ENCODE measurements at regions not wholly inside any gene's neighbourhood (a gene's known extent, or its start where the extent isn't known, plus 50 kb on each side); places are given as distances from the start of the nearest gene placed in this dataset.

DNA sequence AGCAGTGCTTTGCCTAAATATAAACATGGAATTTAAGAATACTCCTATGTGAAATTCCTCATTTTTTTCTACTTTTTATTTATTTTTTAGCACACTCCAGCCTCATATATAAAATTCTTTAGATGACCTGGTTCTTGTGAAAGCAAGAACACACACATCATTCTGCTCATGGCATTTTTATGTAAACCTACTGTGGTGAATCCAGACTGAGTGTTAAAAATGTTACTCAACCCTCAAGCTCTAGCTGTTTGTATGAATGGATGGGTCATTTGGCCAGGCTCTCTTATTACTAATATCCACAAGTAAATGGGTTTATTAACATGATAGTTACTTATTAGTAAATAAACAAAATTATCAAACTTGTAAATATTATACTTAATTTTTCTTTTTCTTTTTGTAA is 551.7 kb upstream of the LRRN3 start:
- H3K27ac ChIP-seq (ENCODE audit: low read depth in 1 of 2, low read length in 2 of 2) = no peak overlapping the region
- H3K9me3 ChIP-seq (ENCODE audit: control insufficient read depth in 4 of 4, low read length in 3 of 4) = no peaks in the 10 kb centered on the region
- TF ChIP-seq SP1 (IDR thresholded peaks at IDR 0.05) (no peak), NR2F2 (IDR thresholded peaks at IDR 0.05) (no peak), RXRA (IDR thresholded peaks at IDR 0.05) (no peak), TAF1 (conservative IDR thresholded peaks at IDR 0.05) (no peak), YY1 (IDR thresholded peaks at IDR 0.05) (no peak), RAD21 (IDR thresholded peaks at IDR 0.05) (no peak), FOXA1 (IDR thresholded peaks at IDR 0.05) (no peak), ATF3 (IDR thresholded peaks at IDR 0.05) (no peak), HNF4A (conservative IDR thresholded peaks at IDR 0.05) (no peak), FOXA2 (IDR thresholded peaks at IDR 0.05) (no peak), HNF4G (IDR thresholded peaks at IDR 0.05) (no peak), GABPA (IDR thresholded peaks at IDR 0.05 in 1 of 2, conservative IDR thresholded peaks at IDR 0.05 in 1 of 2) (no peak), EGR1 (IDR thresholded peaks at IDR 0.05; ENCODE audit: low read depth in 2 of 2) (no peak)
- TF ChIP-seq, protein P1, sequence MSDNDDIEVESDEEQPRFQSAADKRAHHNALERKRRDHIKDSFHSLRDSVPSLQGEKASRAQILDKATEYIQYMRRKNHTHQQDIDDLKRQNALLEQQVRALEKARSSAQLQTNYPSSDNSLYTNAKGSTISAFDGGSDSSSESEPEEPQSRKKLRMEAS (IDR thresholded peaks at IDR 0.05) = no peak
- TF ChIP-seq, protein P2, sequence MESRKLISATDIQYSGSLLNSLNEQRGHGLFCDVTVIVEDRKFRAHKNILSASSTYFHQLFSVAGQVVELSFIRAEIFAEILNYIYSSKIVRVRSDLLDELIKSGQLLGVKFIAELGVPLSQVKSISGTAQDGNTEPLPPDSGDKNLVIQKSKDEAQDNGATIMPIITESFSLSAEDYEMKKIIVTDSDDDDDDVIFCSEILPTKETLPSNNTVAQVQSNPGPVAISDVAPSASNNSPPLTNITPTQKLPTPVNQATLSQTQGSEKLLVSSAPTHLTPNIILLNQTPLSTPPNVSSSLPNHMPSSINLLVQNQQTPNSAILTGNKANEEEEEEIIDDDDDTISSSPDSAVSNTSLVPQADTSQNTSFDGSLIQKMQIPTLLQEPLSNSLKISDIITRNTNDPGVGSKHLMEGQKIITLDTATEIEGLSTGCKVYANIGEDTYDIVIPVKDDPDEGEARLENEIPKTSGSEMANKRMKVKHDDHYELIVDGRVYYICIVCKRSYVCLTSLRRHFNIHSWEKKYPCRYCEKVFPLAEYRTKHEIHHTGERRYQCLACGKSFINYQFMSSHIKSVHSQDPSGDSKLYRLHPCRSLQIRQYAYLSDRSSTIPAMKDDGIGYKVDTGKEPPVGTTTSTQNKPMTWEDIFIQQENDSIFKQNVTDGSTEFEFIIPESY (IDR thresholded peaks at IDR 0.05) = no peak
- TF ChIP-seq, protein P3, sequence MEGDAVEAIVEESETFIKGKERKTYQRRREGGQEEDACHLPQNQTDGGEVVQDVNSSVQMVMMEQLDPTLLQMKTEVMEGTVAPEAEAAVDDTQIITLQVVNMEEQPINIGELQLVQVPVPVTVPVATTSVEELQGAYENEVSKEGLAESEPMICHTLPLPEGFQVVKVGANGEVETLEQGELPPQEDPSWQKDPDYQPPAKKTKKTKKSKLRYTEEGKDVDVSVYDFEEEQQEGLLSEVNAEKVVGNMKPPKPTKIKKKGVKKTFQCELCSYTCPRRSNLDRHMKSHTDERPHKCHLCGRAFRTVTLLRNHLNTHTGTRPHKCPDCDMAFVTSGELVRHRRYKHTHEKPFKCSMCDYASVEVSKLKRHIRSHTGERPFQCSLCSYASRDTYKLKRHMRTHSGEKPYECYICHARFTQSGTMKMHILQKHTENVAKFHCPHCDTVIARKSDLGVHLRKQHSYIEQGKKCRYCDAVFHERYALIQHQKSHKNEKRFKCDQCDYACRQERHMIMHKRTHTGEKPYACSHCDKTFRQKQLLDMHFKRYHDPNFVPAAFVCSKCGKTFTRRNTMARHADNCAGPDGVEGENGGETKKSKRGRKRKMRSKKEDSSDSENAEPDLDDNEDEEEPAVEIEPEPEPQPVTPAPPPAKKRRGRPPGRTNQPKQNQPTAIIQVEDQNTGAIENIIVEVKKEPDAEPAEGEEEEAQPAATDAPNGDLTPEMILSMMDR (IDR thresholded peaks at IDR 0.05; ENCODE audit: low read depth, low read length, missing input control) = no peak
- TF ChIP-seq, protein P4, sequence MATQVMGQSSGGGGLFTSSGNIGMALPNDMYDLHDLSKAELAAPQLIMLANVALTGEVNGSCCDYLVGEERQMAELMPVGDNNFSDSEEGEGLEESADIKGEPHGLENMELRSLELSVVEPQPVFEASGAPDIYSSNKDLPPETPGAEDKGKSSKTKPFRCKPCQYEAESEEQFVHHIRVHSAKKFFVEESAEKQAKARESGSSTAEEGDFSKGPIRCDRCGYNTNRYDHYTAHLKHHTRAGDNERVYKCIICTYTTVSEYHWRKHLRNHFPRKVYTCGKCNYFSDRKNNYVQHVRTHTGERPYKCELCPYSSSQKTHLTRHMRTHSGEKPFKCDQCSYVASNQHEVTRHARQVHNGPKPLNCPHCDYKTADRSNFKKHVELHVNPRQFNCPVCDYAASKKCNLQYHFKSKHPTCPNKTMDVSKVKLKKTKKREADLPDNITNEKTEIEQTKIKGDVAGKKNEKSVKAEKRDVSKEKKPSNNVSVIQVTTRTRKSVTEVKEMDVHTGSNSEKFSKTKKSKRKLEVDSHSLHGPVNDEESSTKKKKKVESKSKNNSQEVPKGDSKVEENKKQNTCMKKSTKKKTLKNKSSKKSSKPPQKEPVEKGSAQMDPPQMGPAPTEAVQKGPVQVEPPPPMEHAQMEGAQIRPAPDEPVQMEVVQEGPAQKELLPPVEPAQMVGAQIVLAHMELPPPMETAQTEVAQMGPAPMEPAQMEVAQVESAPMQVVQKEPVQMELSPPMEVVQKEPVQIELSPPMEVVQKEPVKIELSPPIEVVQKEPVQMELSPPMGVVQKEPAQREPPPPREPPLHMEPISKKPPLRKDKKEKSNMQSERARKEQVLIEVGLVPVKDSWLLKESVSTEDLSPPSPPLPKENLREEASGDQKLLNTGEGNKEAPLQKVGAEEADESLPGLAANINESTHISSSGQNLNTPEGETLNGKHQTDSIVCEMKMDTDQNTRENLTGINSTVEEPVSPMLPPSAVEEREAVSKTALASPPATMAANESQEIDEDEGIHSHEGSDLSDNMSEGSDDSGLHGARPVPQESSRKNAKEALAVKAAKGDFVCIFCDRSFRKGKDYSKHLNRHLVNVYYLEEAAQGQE (IDR thresholded peaks at IDR 0.05) = no peak
- DNase-seq (ENCODE audit: low spot score) = no peak
- H3K36me3 ChIP-seq (ENCODE audit: control insufficient read depth in 4 of 4, insufficient read depth in 3 of 4, low read depth in 1 of 4, low read length in 3 of 4) = no peaks in the 10 kb centered on the region
- H3K27me3 ChIP-seq (ENCODE audit: control insufficient read depth in 4 of 4, insufficient read depth in 4 of 4, low read length in 3 of 4) = no peaks in the 10 kb centered on the region
- H3K9ac ChIP-seq (ENCODE audit: low read depth in 1 of 2, low read length in 2 of 2) = no peak overlapping the region
- H3K4me3 ChIP-seq (ENCODE audit: low read depth in 1 of 3, low read length in 3 of 3) = no peak overlapping the region
- no peaks in the 10 kb centered on the region for H3K4me1 ChIP-seq (ENCODE audit: control insufficient read depth in 4 of 4, insufficient read depth in 4 of 4, low read length in 3 of 4)

DNA sequence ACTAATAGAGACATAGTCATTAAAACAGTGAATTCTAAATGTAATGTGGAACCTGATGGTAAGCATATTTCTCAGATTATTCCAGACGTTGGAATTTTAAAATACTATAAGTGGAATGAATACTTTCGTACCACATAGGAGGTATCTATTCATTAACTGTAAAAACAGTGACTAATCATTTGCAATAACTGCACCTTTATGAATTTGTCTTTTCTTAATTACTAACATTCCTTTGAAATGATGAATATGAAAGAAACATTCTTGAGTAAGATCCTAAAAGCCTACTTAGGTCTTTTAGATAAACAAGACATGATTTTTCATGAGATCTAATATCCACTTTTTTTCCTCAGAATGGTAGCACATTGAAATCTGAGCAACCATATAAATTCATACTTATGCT is 549.0 kb upstream of the LRRN3 start:
- no peak for DNase-seq (ENCODE audit: low spot score)
- 86% methylated on average over 2 of the region's 2 CpGs for WGBS
- Histone ChIP-seq H3K9me3 (ENCODE audit: control insufficient read depth in 4 of 4, low read length in 3 of 4) (no peaks in the 10 kb centered on the region), H3K9ac (ENCODE audit: low read depth in 1 of 2, low read length in 2 of 2) (no peak overlapping the region), H3K27ac (ENCODE audit: low read depth in 1 of 2, low read length in 2 of 2) (no peak overlapping the region), H3K4me1 (ENCODE audit: control insufficient read depth in 4 of 4, insufficient read depth in 4 of 4, low read length in 3 of 4) (no peaks in the 10 kb centered on the region), H3K4me3 (ENCODE audit: low read depth in 1 of 3, low read length in 3 of 3) (no peak overlapping the region), H3K36me3 (ENCODE audit: control insufficient read depth in 4 of 4, insufficient read depth in 3 of 4, low read depth in 1 of 4, low read length in 3 of 4) (no peaks in the 10 kb centered on the region), H3K27me3 (ENCODE audit: control insufficient read depth in 4 of 4, insufficient read depth in 4 of 4, low read length in 3 of 4) (no peaks in the 10 kb centered on the region)
- TF ChIP-seq GABPA (IDR thresholded peaks at IDR 0.05 in 1 of 2, conservative IDR thresholded peaks at IDR 0.05 in 1 of 2) = no peak
- no peak for TF ChIP-seq RXRA (IDR thresholded peaks at IDR 0.05)
- TF ChIP-seq JUND (IDR thresholded peaks at IDR 0.05) = no peak
- TF ChIP-seq HNF4G (IDR thresholded peaks at IDR 0.05) = no peak
- TF ChIP-seq, protein P2 (IDR thresholded peaks at IDR 0.05) = no peak
- TF ChIP-seq SP1 (IDR thresholded peaks at IDR 0.05) = no peak

All from liver (tissue), 8 donors.